GM21576 (cell line): ENCODE measurements at regions not wholly inside any gene's neighbourhood (a gene's known extent, or its start where the extent isn't known, plus 50 kb on each side); places are given as distances from the start of the nearest gene placed in this dataset.
"Not testable (repeated sequence)": the region's sequence is repeated elsewhere in the genome, so short reads cannot be mapped to it uniquely, and the experiment has no call there.

Experiments used
- ATAC-seq: cut with Tn5 transposase; IDR thresholded peaks from one replicate; pipeline ENCODE4 v1.9.1; 2021; ENCODE audit warnings: mild to moderate bottlenecking, moderate library complexity; ENCODE audit not compliant: unreplicated experiment

DNA sequence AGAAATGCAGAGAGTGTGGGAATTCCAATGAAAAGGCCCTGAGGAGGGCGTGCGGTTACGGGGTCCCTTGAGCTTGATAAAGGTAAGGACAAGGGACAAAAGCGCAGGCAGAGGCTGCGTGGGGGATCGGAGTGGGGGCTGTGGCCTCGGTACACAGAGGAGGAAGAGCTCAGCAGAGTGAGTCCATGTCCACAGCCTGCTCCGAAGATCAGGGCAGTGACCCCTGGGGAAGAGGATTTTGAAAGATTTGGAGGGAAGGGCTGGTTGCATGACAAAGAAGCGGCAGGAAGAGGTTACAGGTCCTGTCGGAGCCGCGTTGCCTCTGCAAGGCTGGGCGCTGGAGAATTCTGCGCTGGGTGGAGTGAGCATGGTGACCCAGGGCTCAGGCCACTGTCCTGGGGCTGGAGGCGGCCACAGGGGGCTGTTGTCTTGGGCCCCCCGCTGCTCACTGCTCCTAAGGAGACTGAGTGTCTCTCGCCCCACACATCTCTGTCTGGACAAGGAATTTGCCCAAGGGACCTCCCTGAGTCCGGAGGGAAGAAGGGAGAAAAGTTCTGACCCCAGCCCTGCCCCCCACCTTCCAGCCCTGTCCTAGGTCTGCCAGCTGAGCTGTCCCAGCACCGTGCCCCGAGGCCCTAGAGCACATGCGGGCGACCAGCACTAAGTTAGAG, 69.8 kb upstream of the INSIG1 start:
- no peak for ATAC-seq

DNA sequence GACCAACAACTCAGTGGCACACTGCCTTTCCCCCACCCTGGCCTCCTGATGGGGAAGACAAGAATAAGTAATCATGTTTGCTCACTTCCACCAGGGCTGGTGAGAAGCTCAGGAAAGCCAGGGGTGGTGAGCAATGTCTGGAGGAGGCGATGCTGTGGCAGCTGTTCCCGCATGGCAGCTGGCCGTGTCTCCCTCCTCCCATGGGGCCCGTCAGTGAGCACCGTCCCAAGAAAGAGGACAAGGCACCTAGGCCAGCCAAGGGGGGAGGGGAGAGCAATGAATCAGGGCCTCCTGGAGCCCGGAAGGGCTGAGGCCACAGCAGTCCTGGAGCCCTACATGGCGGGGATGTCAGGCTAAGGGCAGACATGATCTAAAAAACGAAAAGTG, 69.2 kb upstream of the INSIG1 start:
- no peak for ATAC-seq

DNA sequence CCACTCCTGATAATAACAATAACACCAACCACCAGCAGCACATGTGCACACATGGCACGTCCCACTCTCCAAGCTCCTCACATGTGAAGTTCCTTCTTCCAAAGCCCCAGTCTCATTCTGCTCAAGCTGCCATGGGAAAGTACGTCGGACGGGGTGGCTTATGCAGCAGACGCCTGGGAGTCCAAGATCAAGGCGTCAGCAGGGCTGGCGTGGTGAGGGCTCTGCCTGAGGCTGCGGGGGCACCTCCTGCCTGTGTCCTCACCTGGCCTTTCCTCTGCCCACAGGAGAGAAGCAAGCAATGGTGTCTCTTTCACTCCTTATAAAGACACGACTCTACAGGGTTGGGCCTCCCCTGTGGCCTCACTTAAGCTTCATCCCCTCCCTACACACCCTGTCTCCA, 68.8 kb upstream of the INSIG1 start:
- no peak for ATAC-seq

DNA sequence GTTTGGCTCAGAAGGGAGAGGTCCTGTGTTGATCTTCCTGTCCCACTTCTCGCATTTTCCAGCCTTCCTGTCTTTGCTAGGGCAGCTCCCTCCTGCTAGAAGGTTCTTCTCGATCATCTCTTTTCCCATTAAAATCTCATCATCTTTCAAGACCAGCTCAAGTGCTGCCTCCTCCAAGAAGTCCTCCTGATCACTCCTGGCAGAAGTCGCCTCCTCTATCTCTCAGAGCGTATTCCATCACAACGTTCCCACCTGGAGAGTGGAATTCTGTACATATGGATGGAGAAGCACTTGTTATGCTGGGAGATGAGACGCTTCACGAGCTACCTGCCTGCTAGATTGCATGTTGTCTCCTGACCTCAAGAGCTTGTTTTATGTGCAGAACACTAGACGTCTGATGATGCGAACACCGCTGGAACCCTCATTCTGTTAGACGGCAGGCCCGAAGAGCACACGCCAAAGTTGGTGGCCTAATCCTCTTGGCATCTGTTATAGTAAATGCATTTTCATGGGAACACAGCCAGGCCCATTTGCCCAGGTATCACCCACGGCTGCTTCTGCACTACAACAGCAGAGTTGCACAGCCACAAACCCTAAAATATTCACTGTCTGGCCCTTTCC, 68.0 kb upstream of the INSIG1 start:
- no peak for ATAC-seq

DNA sequence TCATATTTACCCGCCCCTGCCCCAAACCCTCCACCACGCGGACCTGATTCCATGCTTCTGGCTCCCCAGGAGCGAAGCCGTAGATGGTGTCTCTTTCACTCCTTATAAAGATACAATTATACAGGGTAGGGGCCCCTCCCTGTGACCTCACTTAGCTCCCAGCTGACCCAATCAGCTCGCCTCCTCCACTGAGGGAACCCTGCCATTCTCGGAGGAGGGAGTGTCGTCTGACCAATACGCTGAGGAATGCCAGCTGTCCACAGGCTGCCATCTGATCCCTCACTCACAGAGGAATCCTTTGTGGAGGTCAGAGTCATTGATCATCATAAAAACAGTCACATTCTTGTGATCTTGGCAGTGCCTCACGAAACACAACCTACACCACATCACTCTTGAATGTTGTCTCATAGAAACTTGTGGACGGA, 67.5 kb upstream of the INSIG1 start:
- ATAC-seq = no peak

DNA sequence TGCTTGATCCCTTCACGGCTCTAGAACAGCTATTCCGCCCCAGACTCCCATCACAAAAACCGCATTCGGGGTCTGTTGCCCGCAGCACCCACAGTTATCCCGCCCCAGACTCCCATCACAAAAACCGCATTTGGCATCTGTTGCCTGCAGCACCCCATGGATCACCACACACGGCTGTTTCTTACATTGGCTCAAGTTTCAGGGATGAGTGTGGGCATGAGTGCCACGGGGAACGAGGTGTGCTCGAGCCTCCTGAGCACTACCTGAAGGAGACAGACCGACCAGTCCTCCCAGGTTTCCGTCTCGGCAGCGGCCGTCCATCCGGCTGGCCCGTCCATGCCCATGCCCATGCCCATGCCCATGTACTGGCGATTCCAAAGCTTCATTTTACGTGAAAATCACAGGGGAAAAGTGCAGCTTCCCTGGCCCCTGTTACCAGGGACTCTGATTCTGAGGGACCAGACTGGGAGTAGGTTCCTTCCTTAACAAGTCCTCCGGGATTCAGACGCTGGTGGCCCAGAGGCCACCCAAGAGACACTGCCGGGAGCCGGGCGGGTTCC, 66.4 kb upstream of the INSIG1 start:
- no peak for ATAC-seq

DNA sequence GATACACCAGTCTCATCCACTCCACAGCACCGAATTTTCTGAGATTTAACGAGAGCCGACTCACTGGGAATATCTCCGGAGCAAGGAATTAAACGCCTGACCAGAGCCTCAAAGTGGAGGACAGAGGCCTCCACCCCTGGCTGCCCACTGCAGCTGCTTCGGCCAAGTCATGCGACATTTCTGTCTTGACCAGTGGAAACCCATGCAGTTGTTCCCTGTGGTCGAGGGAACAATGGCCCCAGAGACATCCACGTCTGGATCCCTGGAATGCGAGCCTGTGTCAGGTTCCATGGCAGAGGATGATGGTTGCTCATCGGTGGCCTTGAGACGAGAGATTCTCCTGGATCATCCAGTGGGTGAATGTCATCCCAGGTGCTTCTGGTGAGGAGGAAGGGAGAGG, 65.7 kb upstream of the INSIG1 start:
- no peak for ATAC-seq

DNA sequence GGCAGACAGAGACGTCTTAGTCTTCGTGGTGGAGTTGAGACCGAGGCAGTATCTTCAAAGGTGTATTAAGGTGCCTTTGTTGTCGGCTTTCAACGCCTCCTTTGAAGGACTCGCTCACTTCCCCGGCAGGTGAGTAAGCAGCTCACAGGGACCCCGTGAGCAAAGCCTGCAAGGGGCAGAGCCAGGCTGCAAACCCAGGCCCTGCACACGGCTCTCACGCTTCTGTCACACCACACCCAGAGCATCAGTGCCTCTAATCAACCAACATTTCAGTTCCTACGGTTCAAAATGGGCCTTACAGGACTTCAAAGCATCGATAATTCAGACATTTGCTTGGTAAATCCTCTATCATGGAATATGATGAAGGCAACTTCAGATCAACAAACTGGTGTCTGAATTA, 64.8 kb upstream of the INSIG1 start:
- ATAC-seq = no peak

DNA sequence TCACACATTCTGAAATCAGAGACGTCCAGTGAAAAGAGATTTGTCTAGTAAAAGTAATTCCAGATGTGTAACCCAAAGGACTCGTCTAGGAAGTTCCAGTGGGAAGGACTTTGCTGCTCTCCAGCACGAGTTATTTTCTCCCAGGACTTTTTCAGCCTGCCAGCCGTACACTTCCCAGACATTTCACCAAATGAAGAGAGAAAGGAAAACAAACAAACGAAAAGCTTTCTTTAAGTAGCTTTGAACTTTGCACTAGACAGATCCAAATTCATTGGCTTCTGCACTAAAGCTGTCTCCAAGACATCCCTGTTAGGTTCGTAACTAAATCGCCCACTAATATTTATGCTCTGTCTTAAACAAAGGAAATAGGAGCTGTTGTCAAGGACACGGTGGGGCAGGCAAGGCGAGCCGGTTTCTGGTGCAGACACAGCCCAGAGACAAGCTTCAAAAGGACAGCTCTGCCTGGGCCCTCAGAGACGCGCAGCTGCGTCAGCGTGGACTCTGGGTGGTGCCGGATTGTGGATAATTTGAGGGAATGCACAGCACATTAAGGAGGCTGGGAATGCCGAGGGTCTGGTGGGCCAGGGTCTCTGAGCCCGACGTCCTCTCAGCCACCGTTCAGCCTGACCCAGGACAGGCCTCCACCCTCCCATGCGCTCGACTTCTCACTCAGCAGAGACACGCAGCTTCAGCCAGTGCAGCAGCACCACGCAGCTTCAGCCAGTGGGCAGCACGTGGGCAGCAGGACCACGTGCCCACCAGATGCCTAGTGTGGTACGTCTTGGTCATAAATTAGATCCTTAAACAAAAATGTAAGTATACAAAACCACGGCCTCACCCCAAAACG, 64.1 kb upstream of the INSIG1 start:
- no peak for ATAC-seq

DNA sequence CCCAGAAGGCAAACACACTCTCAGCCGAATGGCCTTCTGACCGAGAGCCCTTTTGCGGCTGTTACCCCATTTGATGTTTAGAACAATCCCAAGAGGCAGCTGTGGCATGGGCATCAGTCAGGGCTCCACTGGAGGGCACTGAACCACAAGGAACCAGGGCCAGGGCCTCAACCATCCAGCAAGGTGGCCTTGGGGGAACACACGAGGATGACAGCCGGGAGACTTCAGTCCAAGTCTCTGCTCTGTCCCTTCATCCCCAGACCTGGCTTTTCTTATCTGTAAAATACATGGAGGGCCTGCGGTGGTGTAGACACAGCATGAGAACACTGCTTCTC, 63.6 kb upstream of the INSIG1 start:
- ATAC-seq = no peak

DNA sequence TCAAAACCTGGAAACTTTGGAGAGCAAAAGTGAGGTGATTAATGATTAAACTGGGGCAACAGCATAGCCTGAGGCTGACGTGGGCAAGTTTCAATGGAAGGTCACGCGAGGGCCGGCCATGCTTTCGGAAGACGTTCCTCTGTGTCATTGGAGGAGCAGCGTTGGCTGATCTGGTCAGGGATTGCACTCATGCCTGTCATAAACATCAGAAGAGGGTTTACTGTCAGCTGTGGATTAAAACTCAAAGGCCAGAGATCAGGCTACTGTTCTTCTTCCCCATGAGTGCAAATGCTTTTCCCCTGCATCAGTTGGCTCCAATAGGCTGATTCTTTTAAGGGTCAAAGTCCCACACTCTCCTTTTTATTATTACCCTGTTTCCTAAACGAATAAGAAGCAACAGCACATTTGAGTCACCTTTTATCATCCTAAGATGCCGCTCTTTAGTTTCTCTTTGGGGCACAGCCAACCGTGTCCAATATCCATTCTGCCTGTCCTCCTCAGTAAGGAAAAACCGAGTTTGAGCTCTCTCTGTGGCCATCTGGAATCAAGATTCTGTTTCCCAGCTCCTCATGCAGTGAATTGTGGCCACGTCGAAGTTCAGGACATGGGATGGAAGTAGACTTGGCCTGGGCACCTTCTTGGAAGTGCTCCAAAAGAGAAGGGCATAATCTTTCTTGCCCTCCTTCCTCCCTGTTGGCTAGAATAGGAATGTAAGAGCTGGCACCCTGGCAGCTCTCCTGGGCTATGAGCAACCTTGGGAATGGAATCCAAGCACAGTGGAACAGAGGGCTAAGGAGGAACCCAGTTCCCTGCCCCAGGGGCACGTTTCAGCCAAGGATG, 62.5 kb upstream of the INSIG1 start:
- ATAC-seq = no peak

DNA sequence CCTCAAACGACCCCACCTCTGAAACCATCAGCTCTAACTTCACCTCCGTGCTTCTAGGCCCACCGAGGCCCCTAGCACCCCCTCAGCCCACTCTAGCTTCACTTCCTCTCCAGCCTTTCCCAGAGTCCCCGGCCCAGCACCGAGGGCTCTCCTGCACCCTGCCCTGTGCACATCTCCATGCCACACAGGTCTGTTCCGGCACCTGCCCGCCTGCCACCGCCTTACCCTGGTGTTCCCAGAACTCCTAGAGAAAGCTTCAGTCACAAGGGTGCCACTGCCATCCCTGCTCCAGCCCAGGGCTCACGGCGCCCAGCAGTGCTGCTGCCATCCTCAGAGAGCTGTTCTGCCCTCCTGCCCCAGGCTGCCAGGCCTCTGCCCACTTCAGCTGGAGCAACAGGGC, 61.3 kb upstream of the INSIG1 start:
- no peak for ATAC-seq

DNA sequence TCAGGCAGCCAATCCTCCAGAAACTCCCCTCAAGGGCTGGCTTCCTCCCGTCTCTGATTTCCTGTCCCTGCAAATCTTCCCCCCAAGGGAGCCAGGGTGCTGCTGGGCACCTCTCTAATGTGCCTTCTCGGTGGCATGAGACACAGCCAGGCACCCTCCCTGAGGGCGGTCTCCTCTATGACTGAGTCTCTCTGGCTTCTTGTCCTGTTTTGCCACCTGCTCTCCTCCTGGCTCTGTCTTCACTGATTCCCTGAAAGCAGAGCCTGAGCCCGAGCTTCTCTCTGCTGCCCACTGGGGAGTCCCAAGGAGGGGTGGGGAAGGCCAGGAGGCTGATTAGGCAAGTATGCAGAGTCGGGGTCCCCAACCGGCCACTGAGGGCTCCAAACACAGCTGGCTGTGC, 60.4 kb upstream of the INSIG1 start:
- no peak for ATAC-seq

DNA sequence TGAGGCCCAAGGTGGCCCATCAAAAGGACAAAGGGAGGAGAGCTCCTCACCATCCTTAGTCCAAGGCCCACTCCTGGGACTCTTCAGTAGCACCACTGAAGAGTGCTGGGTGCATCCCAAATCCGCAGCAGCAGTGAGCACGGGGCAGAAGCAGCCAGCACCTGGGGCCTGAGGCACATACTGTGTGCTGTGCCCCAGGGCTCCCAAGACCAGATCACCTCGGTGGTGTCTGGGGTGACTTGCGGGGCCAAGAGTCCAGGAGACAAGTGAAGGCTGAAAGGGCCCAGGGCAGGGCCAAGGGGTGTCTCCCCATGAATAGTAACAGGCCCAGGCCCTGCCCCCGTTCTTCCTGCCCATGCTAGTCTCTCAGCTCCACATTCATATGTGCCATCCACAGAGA, 59.9 kb upstream of the INSIG1 start:
- ATAC-seq = no peak

DNA sequence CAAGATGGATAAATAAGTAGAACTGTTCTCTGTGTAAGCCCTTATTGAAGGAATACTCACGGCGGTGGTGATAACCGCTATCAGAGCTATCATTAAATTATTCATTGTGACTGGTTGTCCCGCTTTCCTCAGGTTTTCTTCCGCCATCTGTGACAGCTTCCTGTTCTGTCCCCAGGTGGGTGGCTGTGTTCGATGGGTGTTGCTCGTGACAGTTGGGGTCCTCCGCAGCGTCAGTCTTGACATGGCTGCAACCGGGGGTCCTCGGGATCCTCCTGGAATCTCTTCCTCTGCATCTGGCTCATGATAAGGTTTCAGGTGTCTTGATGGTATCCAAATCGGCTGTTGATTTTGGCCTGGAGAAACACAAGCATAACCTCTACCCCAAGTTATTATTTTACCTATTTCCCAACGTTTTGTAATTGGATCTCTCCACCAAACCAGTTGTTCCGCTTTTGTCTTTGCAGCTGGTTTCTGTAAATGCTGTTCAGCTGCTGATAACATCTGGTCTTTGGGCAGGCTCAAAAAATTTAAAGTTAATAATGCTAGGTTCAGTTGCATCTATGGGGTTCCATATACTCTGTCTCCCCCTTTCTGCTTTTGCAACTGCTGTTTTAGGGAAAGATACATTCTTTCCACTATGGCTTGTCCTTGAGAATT, 58.1 kb upstream of the INSIG1 start:
- not testable (repeated sequence) for ATAC-seq

DNA sequence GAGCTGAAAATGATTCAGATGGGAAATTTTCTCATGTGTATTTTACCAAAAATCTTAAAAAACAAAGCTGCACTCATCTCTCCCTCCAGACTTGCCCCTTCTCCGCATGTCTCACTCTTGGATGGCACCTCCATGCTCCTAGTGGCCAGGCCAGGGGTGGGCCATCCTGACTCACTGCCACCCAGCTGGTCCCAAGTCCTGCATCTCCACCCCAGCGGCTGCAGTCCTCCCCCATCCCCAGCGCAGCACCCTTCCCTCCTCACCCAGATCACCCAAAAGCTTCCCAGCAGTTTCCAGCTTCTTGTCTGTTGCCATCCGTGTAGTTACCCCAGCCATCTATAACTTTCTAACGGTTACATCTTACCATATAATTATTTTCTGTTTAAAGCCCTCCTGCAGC, 53.0 kb upstream of the INSIG1 start:
- no peak for ATAC-seq

DNA sequence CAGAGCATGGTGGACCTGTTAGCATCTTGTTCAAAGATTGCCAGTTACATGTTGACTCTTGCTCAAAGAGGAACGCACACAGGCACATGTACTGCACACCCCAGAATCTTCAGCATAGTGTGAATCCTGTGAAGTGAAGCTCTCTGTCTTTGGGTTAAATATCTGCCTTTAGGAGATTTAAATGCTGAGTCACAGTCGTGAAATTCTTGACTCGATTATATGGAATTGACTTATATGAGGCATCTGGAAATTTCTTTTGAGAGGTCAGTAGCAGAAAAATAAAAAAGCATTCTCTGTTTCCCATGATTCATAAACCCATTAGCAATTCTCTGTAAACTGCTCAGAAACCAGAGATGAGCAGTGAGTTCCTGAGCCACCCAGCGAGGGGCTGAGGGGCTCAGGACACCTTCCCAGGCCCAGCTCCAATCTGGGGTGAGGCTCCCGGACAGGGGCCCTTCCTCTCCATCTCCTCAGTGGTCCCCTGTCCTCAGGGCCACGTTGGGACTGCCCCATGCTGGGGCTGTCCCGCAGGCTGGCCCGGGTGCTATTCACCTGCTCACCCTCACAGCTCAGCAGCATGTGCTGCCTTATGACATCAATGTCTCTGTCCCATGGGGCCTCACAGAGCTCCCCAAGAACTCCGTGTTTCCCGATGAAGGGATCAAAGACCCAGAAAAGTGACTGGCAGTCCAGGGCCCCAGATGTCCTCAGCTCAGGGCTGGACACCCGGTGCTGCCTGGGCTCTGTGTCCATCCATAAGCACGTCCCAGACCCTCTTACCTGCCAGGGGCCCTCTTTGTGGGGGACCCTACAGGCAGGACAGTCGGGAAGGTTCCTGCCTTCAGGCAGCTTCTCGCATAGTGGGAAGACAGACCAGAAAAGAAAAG, 50.0 kb upstream of the INSIG1 start:
- no peak for ATAC-seq
